ENCODE measurements at regions not wholly inside any gene's neighbourhood (a gene's known extent, or its start where the extent isn't known, plus 50 kb on each side); places are given as distances from the start of the nearest gene placed in this dataset.

DNA sequence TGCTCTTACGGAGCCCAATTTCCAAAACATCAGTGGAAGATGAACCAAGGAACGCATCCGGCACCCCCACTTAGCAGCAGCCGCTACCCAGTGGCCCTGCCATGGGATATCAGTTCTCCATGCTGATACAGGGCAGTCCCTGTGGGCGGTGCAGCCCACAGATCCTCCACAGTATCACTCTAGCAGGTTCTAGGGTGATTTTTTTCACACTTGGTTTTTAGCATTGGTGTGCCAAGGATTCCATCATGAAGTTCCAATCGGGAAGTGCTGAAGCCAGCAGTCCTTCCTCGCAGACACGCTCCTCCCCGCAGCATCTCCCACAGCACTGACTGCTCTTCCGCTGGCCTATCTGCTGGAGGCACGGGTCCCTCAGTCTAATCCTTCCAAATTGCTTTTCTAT, 261.9 kb downstream of the SYK start:
- no peak for DNase-seq (ENCODE audit: extremely low read depth, low read depth, low spot score)

DNA sequence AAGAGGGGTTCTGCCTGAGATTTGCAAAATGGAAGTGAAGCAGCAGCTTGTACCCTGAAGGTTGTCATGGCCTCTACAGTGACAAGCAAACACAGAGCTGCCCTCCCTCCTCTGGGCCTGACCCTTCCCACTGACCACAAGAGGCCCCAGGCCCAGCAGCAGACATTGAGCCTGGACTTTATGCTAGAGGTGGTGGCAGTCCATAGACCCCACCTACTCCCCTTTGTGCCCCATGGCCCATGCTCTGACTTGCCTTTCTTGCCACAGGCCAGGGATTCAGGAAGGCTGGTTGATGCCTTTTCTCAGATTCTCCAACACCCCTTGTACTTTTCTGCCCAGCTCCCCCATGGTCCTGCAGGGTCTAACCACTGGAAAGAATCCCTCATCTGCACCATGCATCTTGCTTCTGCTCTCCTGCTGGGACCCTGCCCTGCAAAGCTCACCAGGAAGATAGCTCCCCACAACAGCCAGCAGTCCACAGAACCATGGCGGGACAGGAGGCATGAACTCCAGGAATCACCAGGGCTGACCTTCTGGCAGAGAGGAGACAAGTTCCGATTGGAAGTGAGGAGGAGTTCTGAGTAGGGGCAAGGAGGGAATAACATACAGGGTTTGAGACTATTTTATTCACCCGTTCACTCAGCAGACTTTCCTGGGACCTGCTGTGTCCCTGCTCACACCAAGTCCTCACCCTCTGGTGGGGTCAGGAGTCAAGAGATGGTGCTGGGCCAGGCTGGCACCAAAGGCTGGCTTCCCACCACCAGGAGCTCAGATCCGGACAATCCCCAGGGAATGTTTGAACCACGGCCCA, 263.8 kb downstream of the SYK start:
- DNase-seq (ENCODE audit: extremely low read depth, low read depth, low spot score): no peak

DNA sequence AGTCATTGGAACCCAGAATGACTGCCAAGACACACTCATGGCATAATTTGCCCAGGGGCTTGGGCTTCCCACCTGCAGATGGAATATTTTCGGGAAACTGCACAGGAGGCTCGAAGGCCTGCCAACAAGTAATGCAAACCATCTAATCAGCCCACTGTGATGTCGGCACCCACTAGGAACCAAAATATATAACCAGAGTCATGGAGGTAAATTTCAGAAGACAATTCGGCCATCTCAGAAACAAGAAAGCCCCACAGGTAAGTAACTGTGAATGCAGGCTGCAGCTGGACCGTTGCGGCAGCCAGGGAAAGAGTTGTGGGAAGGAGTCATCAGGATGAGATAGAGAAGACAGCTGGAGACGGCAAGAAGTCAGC, 264.4 kb downstream of the SYK start:
- DNase-seq (ENCODE audit: extremely low read depth, low read depth, low spot score): no peak

DNA sequence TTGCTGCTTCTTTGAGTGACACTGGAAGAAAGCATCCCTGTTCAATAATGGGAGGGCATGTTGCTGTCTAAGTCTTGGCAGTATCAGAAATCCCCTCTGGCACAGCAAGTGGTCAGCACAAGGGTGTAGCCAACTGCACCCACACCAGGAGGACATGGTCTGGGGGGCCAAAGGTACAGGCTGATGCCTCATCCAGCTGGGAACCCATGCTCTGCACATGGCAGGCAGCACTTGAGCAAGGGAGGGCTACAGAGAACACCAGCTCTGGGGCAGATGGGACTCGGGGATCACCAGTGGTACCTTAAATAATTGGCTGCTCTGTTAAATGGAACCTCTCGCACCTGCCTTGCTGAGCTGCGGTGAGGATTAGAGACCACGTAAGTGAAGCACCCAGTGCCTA, 265.2 kb downstream of the SYK start:
- no peak for DNase-seq (ENCODE audit: extremely low read depth, low read depth, low spot score)

DNA sequence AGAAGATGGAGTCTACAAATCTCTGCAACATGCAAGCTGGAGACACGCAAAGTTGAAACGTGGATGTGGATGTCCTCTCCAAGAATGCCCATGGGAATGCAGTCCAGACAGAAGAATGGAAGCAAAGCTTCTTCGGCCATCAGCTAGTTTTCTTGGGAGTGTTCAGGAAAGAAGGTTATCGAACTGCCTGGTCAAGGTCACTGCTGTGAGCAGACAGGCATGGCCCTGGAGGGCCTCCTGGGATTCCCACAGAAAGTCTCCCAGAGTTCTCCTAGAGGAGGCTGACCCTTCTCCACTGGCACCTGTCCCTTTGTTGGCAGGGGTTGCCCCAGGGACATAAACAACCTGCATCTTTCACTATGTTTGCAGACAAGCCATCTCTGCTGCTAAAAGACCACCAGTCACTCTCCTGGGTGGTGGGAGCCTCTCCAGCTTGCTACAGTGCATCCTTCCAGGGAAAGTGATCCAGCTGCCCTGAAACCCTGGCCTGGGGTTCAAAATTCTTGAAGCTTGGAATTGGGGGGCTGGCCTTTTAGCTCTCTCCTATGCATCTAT, 265.8 kb downstream of the SYK start:
- DNase-seq (ENCODE audit: extremely low read depth, low read depth, low spot score): no peak

DNA sequence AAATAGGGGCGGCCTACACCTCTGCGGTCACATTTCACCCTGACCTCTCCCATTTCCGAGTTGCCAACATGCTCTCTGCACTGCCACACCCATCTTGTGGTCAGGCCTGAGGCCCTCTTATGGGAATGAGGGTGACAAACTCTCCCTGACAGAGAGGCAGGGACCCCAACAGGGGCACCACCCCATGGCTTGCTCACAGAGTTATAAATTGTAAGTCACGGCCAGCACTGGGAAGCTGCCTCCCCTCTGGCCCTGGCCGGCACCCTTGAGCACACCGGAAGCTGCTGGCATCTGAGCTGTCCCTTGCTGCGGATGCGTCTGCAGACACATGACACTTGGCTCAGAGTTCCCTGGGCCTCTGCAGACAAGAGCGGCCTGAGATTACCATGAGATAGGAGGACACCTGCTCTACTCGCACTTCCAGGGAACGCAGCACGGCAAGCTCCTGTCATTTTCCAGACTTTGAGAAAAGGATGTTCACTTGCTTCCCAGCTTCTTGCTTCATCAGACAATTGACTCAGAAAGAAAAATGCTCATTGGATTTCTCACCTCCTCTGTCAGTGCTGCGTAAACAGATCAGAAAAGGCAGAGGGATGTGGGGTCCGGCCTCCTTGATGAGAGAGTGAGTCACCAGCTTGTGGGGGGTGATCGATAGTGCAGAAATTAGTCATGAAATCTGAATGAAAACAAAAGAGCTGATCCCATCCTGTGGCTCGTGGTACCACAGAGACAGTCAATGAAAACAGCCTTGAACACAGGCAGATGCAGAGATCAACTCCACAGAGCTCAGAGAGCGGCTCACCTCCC, 269.8 kb downstream of the SYK start:
- no peak for DNase-seq (ENCODE audit: extremely low read depth, low read depth, low spot score)

DNA sequence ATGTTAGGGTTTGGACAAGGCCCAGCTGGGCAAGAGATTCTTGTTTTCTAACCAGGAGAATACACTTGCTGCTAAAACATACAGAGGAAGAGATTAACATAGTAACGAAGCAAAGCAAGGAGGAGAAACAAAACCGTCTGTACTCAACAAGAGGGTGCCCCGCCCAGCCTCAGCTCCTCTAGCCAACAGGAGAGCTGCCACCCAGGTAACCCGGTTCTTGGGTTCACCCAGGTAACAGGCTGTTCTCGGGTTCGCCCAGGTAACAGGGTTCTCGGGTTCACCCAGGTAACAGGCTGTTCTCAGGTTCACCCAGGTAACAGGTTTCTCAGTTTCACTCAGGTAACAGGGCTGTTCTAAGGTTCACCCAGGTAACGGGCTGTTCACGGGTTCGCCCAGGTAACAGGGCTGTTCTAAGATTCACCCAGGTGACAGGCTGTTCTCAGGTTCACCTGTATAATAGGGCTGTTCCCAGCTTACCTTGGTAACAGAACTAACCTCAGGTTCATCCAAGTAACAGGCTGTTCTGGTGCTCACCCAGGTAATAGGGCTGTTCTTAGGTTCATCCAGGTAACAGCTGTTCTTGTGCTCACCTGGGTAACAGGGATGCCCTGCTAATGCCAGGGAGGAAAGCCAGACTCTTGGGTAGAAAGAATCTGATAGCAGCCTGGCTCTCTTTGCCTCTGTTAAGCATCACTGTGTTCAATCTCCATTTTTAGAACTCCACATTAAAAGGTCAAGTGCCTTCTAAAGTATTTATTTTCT, 271.6 kb downstream of the SYK start:
- no peak for DNase-seq (ENCODE audit: extremely low read depth, low read depth, low spot score)

DNA sequence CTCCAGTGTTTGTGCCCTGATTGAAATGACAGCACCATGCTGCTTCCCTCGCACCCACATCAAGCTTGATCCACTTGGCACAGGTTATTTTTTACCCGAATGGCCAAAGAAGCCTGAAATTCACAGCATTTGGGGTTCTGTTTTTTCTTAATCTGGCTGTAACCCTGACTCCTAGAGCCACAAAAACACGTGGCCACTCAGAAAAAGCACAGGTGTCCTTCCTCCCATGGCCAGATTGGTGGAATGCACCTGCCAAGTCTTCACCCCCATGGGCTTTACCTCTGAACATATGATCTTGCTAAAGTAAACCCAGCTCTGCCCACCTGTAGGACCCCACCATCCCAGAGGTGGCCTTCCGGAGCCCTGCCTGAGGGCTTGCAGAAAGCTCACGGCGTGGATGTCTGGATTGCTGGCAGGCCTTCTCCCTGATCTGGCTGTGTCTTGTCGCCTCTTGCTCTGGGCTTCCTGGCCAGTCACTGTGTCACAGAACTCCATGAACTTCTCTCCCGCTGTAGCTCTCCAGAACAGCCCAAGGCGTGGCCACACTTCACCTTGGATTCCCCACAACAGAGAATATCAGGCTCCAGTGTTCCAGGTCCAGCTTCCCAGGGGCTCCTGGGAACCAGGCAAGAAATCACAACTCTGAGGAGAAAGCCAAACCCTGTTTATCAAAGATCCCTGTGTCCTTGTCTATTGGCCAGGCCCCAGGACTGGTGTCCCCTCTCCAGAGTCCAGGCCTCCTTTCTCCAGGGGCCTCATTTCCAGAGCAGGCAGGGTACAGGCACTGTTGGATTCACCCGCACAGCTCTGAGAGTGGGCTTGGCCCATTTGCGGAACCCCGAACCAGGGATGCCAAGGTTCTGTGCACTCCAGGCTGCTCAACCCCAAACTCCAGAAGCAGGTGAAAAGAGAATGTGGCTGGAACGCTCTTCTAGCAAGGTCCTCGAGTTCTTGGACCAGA, 272.5 kb downstream of the SYK start:
- DNase-seq (ENCODE audit: extremely low read depth, low read depth, low spot score): no peak

DNA sequence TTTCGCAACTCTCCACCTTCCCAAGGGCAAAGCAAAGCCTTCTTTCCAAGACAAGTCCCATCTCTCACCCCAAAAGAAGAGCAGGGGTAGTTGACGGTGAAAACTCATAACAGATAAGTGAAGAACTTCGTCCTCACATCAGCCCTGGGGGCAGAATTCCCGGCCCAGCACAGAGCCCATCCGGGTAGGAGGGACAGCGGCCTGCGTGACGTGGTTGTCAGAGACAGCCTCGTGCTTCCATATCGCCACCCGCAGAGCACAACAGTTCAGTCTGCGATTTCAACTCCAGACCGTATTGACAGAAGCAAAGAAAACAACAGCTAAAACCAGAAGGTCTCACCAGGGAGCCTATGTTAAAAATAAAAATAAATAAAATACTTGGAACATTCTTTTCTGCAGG, 273.2 kb downstream of the SYK start:
- DNase-seq (ENCODE audit: extremely low read depth, low read depth, low spot score): no peak

DNA sequence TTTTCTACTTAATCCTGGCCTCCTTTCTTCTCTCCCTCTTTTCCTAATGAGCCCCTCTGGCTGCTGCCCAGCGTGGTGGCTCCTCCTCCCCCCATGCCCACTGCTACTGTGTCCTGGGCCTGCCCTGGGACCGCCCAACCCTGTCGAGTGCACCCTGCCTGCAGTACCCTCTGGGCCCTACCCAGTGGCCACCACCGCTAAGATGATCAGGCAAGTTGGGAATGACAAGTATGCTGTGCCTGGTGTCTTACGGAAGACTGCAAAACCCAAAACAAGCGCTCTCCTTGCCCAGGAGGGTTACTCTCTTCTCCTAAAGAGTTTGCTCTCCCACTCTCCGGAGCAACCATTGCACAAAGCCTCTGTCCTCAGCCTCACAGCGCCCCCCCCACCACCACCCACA, 273.7 kb downstream of the SYK start:
- no peak for DNase-seq (ENCODE audit: extremely low read depth, low read depth, low spot score)

DNA sequence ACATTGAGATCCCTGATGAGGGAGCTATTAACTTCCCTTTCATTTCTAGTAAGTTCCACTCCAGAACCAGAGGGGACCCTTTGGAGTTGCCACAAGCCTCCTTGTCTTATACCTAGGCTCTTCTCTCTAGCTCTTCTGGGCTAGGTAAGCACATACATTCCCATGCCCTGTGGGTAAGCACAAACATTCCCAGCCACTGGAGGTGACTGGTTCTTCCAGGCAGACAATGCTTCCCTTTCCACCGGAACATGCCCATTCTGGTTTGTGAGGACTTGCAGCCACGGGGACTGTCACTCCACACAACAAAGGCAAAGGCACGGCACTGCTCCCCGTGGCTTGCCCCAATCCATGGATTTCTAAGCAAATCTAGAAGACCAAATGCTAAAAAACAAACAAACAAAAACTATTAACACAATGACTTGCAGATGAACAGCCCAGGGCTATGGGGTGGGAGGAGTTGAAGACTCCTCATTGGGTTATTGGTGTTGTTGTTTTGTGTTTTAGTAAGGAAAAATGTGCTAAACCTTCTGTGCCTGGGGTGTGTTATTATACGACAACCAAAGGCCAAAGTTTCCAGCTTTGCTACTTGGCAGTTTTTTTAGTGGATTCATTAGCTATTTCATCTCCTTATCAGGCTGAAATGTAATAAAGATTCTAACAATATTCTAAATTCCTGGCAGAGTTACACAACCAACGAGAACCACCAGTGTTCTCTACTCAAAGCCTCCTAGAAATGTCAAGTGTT, 276.2 kb downstream of the SYK start:
- no peak for DNase-seq (ENCODE audit: extremely low read depth, low read depth, low spot score)

DNA sequence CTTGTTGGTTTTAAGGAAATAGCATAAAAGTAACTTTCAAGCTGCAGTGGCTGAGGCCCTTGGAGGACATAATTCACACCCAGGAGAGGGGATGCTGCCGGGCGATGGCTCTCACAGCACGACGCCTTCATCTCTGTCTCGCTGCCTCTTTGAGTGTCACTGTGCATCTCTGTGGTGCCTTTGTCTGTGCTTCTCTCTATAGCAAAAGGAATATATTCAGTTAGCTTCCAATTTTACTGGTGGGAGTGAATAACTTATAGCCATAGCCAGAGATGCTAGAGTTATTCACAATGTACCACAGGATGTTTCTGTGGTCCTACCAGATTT, 276.7 kb downstream of the SYK start:
- no peak for DNase-seq (ENCODE audit: extremely low read depth, low read depth, low spot score)

DNA sequence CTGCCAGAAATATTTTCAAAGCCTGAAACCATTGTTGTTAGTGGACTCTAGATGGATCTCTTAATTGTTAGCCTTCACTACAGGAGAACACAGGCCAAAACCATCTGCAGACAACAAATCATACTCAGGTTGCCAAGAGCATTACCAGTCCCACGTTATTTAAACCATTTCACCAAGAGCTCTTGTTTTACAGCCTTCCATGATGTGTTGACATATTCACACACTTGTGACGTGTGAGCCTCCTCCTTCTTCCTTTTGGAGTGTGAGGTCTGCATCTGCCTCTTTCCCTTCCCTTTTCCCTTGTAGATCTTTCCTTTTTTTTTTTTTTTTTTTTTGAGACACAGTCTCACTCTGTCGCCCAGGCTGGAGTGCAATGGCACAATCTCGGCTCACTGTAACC, 279.0 kb downstream of the AUH start:
- no peak for DNase-seq (ENCODE audit: extremely low read depth, low read depth, low spot score)

DNA sequence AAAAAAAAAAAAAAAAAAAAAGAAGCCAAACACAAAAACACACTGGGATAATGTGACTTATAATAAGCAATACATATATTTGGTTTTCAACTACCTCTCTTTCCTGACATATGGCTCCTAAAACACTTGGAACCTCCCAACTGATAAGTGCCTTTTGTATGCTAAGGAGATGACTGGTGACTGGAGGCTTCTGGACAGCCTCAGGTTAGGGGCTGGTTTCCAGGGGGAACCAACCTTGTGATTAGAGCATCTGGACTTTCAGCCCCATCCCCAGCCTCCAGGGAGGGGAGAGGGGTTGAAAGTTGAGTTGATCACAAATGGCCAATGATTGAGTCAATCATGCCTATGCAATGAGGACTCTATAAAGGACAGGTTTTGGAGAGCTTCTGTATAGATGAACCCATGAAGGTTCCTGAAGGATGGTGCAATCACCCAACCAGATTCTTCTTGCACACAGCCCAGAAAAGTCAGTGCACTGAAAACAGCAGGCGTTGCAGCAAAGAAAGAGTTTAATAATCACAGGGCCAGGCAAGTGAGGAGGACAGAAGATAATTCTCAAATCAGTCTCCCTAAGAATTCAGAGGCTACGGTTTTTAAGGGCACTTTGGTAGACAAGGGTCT, 276.7 kb downstream of the AUH start:
- no peak for DNase-seq (ENCODE audit: extremely low read depth, low read depth, low spot score)

DNA sequence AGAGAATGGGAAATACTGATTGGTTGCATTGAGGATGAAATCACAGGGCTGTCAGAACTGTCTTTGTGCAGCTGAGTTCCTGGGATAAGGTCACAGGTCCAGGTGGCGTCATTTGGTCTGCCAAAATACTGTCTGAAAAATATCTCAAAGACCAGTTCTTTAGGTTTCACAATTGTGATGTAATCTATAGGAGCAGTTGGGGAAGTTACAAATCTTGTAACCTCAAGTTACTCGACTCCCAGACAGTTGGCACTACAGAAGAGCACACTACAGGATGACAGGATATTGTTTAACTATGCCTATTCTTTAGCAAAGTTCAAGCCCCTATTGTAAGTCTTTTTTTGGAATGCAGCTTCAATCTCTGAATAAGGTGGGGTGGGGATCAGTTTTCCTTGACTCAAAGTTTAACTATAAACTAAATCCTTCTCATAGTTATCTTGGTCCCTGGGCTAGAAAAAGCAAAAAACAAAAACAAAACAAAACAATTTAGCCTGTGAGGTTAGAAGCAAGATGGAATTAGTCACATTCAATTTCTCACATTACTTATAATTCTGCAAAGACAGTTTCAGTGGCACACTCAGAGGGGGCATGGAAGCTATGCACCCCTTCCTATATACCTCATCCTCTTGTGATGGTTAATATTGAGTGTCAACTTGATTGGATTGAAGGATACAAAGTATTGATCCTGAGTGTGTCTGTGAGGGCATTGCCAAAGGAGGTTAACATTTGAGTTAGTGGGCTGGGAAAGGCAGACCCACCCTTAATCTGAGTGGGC, 276.0 kb downstream of the AUH start:
- DNase-seq (ENCODE audit: extremely low read depth, low read depth, low spot score): no peak

DNA sequence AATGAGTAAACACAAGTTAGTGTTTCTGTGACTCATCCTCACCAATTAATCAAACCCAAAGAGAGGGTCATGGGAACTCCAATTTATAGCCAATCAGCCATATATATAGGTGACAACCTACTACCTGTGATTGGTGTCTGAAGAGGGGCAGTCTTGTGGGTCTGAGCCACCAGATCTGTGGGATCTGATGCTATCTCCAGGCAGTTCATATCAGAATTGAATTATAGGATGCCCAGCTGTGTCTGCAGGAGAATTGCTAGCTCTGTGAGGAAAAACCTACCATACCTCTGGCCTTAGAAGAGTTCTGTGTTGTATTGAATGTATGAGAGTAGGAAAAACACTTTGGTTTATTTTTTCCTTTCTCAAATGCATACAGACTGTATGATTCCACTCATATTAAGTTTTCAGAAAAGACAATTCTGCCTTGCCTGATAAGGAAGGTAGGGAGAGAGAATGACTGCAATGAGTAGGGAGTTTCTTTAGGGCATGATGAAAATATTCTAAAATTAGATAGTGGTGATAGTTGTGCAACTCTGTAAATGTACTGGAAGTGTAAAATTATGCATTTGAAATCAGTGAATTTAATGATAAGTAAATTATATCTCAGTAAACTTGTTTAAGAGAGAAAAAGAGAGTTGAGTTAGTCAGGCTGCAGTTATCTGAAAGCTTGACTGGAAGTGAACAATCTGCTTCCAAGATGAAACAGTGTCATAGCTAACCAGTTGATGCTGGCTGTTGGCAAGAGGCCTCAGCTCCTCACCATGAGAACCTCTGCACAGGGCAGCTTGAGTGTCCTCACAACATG, 274.9 kb downstream of the AUH start:
- DNase-seq (ENCODE audit: extremely low read depth, low read depth, low spot score): no peak

DNA sequence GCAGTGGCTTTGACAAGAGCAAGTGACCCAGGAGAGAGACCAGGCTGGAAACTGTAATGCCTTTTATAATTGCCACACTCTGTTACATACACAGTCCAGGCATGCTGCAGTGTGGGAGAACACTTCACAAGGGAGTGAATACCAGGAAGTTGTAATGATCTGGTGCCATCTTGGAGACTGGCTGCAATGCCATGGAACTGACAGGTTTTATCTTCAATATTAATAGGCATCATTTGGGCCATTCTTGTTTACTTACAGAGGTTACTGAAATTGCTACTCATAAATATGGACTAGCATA, 274.3 kb downstream of the AUH start:
- DNase-seq (ENCODE audit: extremely low read depth, low read depth, low spot score): no peak

Measured in glomerular endothelial cell (primary cell).